Stomach (tissue), 4 donors: ENCODE measurements at regions not wholly inside any gene's neighbourhood (a gene's known extent, or its start where the extent isn't known, plus 50 kb on each side); places are given as distances from the start of the nearest gene placed in this dataset.

Experiments
- CTCF ChIP-seq, 7 experiments: fragments of 450-650 bp in 4 of 7; fragments of 200-600 bp in 3 of 7; sonication (generic) in 3 of 7; IDR thresholded peaks; one replicate each; pipeline ENCODE4 v1.5.1; 2016 to 2019; ENCODE audit warnings: antibody characterized with exemption in 7 of 7, control low read depth in 2 of 7, mild to moderate bottlenecking in 1 of 7
- POLR2A ChIP-seq, 4 donors: fragments of 450-650 bp; IDR thresholded peaks; one replicate each; pipeline ENCODE4 v1.6.1; 2016; ENCODE audit warnings: antibody characterized with exemption in 4 of 4, control low read depth in 2 of 4, mild to moderate bottlenecking in 1 of 4, moderate library complexity in 1 of 4

GRCh38 chr12:58306266-58307000, 365.1 kb downstream of the ATP23 start:
- no peak for TF ChIP-seq CTCF (IDR thresholded peaks at IDR 0.05)
- no peak for TF ChIP-seq POLR2A (IDR thresholded peaks at IDR 0.05)
